ENCODE measurements at regions not wholly inside any gene's neighbourhood (a gene's known extent, or its start where the extent isn't known, plus 50 kb on each side); places are given as distances from the start of the nearest gene placed in this dataset.
A peak's percentile ranks its signal among the peaks of the same experiment; 100 is the strongest.

GRCh38 chr20:20856956-20857355, 144.5 kb upstream of the RALGAPA2 start:
- H4K20me1 ChIP-seq (ENCODE audit: insufficient read depth, low read depth, low read length): no peaks in the 10 kb centered on the region
- H3K27ac ChIP-seq (ENCODE audit: low read length): no peak overlapping the region
- no peaks in the 10 kb centered on the region for H3K9me3 ChIP-seq (ENCODE audit: low read length)
- no peaks in the 10 kb centered on the region for H3K27me3 ChIP-seq (ENCODE audit: low read length)
- no peak overlapping the region for H3K9ac ChIP-seq (ENCODE audit: low read length)
- H3K36me3 ChIP-seq (ENCODE audit: insufficient read depth, low read length): no peaks in the 10 kb centered on the region
- no peak overlapping the region for H3K4me2 ChIP-seq (ENCODE audit: low read depth, low read length, poor library complexity, severe bottlenecking)
- H3K79me2 ChIP-seq (ENCODE audit: low read length): no peaks in the 10 kb centered on the region
- no peak for DNase-seq
- H3K4me1 ChIP-seq (ENCODE audit: low read length): no peaks in the 10 kb centered on the region
- no peak overlapping the region for H2AFZ ChIP-seq (ENCODE audit: low read length)
- no peaks in the 10 kb centered on the region for H3K9me2 ChIP-seq (replicated peaks; ENCODE audit: insufficient read depth, low read length)
- H3K4me3 ChIP-seq (ENCODE audit: low read length): no peak overlapping the region

- no peaks in the 10 kb centered on the region for H3K27me3 ChIP-seq (ENCODE audit: low read length)
- H3K79me2 ChIP-seq (ENCODE audit: low read length): no peaks in the 10 kb centered on the region
- H3K9me3 ChIP-seq (ENCODE audit: low read length): no peaks in the 10 kb centered on the region
- H4K20me1 ChIP-seq (ENCODE audit: insufficient read depth, low read depth, low read length): no peaks in the 10 kb centered on the region
- H2AFZ ChIP-seq (ENCODE audit: low read length): no peak overlapping the region
- H3K4me2 ChIP-seq (ENCODE audit: low read depth, low read length, poor library complexity, severe bottlenecking): no peak overlapping the region
- no peak overlapping the region for H3K4me3 ChIP-seq (ENCODE audit: low read length)
- no peak for DNase-seq
- no peaks in the 10 kb centered on the region for H3K9me2 ChIP-seq (replicated peaks; ENCODE audit: insufficient read depth, low read length)
- no peak overlapping the region for H3K9ac ChIP-seq (ENCODE audit: low read length)
- H3K4me1 ChIP-seq (ENCODE audit: low read length): no peaks in the 10 kb centered on the region
- no peak overlapping the region for H3K27ac ChIP-seq (ENCODE audit: low read length)
- H3K36me3 ChIP-seq (ENCODE audit: insufficient read depth, low read length): no peaks in the 10 kb centered on the region
Measured at GRCh38 chr20:20856306-20856705, 143.9 kb upstream of the RALGAPA2 start.

GRCh38 chr20:20851385-20851784, 138.9 kb upstream of the RALGAPA2 start:
- no peaks in the 10 kb centered on the region for H3K36me3 ChIP-seq (ENCODE audit: insufficient read depth, low read length)
- H3K9ac ChIP-seq (ENCODE audit: low read length): no peak overlapping the region
- H4K20me1 ChIP-seq (ENCODE audit: insufficient read depth, low read depth, low read length): no peaks in the 10 kb centered on the region
- no peaks in the 10 kb centered on the region for H3K4me1 ChIP-seq (ENCODE audit: low read length)
- no peaks in the 10 kb centered on the region for H3K9me3 ChIP-seq (ENCODE audit: low read length)
- no peak overlapping the region for H3K4me2 ChIP-seq (ENCODE audit: low read depth, low read length, poor library complexity, severe bottlenecking)
- no peaks in the 10 kb centered on the region for H3K9me2 ChIP-seq (replicated peaks; ENCODE audit: insufficient read depth, low read length)
- no peak for DNase-seq
- no peaks in the 10 kb centered on the region for H3K27me3 ChIP-seq (ENCODE audit: low read length)
- H2AFZ ChIP-seq (ENCODE audit: low read length): no peak overlapping the region
- no peaks in the 10 kb centered on the region for H3K79me2 ChIP-seq (ENCODE audit: low read length)
- H3K4me3 ChIP-seq (ENCODE audit: low read length): no peak overlapping the region
- H3K27ac ChIP-seq (ENCODE audit: low read length): no peak overlapping the region

GRCh38 chr20:20850407-20850806, 138.0 kb upstream of the RALGAPA2 start:
- H3K9ac ChIP-seq (ENCODE audit: low read length): no peak overlapping the region
- no peaks in the 10 kb centered on the region for H3K9me2 ChIP-seq (replicated peaks; ENCODE audit: insufficient read depth, low read length)
- no peak overlapping the region for H3K4me2 ChIP-seq (ENCODE audit: low read depth, low read length, poor library complexity, severe bottlenecking)
- H3K4me1 ChIP-seq (ENCODE audit: low read length): no peaks in the 10 kb centered on the region
- H3K79me2 ChIP-seq (ENCODE audit: low read length): no peaks in the 10 kb centered on the region
- no peaks in the 10 kb centered on the region for H4K20me1 ChIP-seq (ENCODE audit: insufficient read depth, low read depth, low read length)
- no peaks in the 10 kb centered on the region for H3K9me3 ChIP-seq (ENCODE audit: low read length)
- no peak overlapping the region for H3K27ac ChIP-seq (ENCODE audit: low read length)
- DNase-seq: no peak
- no peaks in the 10 kb centered on the region for H3K36me3 ChIP-seq (ENCODE audit: insufficient read depth, low read length)
- no peak overlapping the region for H2AFZ ChIP-seq (ENCODE audit: low read length)
- no peaks in the 10 kb centered on the region for H3K27me3 ChIP-seq (ENCODE audit: low read length)
- no peak overlapping the region for H3K4me3 ChIP-seq (ENCODE audit: low read length)

GRCh38 chr20:20849161-20849560, 136.7 kb upstream of the RALGAPA2 start:
- Histone ChIP-seq H3K9me3 (ENCODE audit: low read length) (no peaks in the 10 kb centered on the region), H2AFZ (ENCODE audit: low read length) (no peak overlapping the region), H3K79me2 (ENCODE audit: low read length) (no peaks in the 10 kb centered on the region), H3K9me2 (replicated peaks; ENCODE audit: insufficient read depth, low read length) (no peaks in the 10 kb centered on the region), H3K4me2 (ENCODE audit: low read depth, low read length, poor library complexity, severe bottlenecking) (no peak overlapping the region), H3K4me3 (ENCODE audit: low read length) (no peak overlapping the region), H3K36me3 (ENCODE audit: insufficient read depth, low read length) (no peaks in the 10 kb centered on the region), H3K9ac (ENCODE audit: low read length) (no peak overlapping the region), H3K4me1 (ENCODE audit: low read length) (no peaks in the 10 kb centered on the region), H4K20me1 (ENCODE audit: insufficient read depth, low read depth, low read length) (no peaks in the 10 kb centered on the region), H3K27ac (ENCODE audit: low read length) (no peak overlapping the region), H3K27me3 (ENCODE audit: low read length) (no peaks in the 10 kb centered on the region)
- DNase-seq: no peak

GRCh38 chr20:20847814-20848213, 135.4 kb upstream of the RALGAPA2 start:
- no peak for DNase-seq
- Histone ChIP-seq H3K27me3 (ENCODE audit: low read length) (no peaks in the 10 kb centered on the region), H4K20me1 (ENCODE audit: insufficient read depth, low read depth, low read length) (no peaks in the 10 kb centered on the region), H3K4me2 (ENCODE audit: low read depth, low read length, poor library complexity, severe bottlenecking) (no peak overlapping the region), H3K9ac (ENCODE audit: low read length) (no peak overlapping the region), H3K4me1 (ENCODE audit: low read length) (no peaks in the 10 kb centered on the region), H3K27ac (ENCODE audit: low read length) (no peak overlapping the region), H3K79me2 (ENCODE audit: low read length) (no peaks in the 10 kb centered on the region), H3K4me3 (ENCODE audit: low read length) (no peak overlapping the region), H2AFZ (ENCODE audit: low read length) (no peak overlapping the region), H3K9me2 (replicated peaks; ENCODE audit: insufficient read depth, low read length) (no peaks in the 10 kb centered on the region), H3K36me3 (ENCODE audit: insufficient read depth, low read length) (no peaks in the 10 kb centered on the region), H3K9me3 (ENCODE audit: low read length) (no peaks in the 10 kb centered on the region)

- Histone ChIP-seq H2AFZ (ENCODE audit: low read length) (no peak overlapping the region), H3K9ac (ENCODE audit: low read length) (no peak overlapping the region), H3K36me3 (ENCODE audit: insufficient read depth, low read length) (no peaks in the 10 kb centered on the region), H3K4me1 (ENCODE audit: low read length) (no peaks in the 10 kb centered on the region), H3K9me2 (replicated peaks; ENCODE audit: insufficient read depth, low read length) (no peaks in the 10 kb centered on the region), H3K79me2 (ENCODE audit: low read length) (no peaks in the 10 kb centered on the region), H3K9me3 (ENCODE audit: low read length) (no peaks in the 10 kb centered on the region), H3K27me3 (ENCODE audit: low read length) (no peaks in the 10 kb centered on the region), H3K4me2 (ENCODE audit: low read depth, low read length, poor library complexity, severe bottlenecking) (no peak overlapping the region), H3K4me3 (ENCODE audit: low read length) (no peak overlapping the region), H4K20me1 (ENCODE audit: insufficient read depth, low read depth, low read length) (no peaks in the 10 kb centered on the region), H3K27ac (ENCODE audit: low read length) (no peak overlapping the region)
- DNase-seq: no peak
Measured at GRCh38 chr20:20843982-20844381, 131.5 kb upstream of the RALGAPA2 start.

GRCh38 chr20:20839771-20840170, 127.3 kb upstream of the RALGAPA2 start:
- H2AFZ ChIP-seq (ENCODE audit: low read length): no peak overlapping the region
- H3K9me3 ChIP-seq (ENCODE audit: low read length): no peaks in the 10 kb centered on the region
- no peak overlapping the region for H3K4me3 ChIP-seq (ENCODE audit: low read length)

GRCh38 chr20:20837574-20838021, 125.2 kb upstream of the RALGAPA2 start:
- DNase-seq: peak; percentile 80
- H4K20me1 ChIP-seq (ENCODE audit: insufficient read depth, low read depth, low read length): no peaks in the 10 kb centered on the region
- H3K36me3 ChIP-seq (ENCODE audit: insufficient read depth, low read length): no peaks in the 10 kb centered on the region
- H3K9me2 ChIP-seq (replicated peaks; ENCODE audit: insufficient read depth, low read length): no peaks in the 10 kb centered on the region
- H3K27me3 ChIP-seq (ENCODE audit: low read length): no peaks in the 10 kb centered on the region
- H3K9ac ChIP-seq (ENCODE audit: low read length): no peak overlapping the region
- H2AFZ ChIP-seq (ENCODE audit: low read length): no peak overlapping the region
- H3K4me1 ChIP-seq (ENCODE audit: low read length): no peaks in the 10 kb centered on the region
- no peaks in the 10 kb centered on the region for H3K9me3 ChIP-seq (ENCODE audit: low read length)
- no peaks in the 10 kb centered on the region for H3K79me2 ChIP-seq (ENCODE audit: low read length)
- no peak overlapping the region for H3K4me2 ChIP-seq (ENCODE audit: low read depth, low read length, poor library complexity, severe bottlenecking)
- H3K4me3 ChIP-seq (ENCODE audit: low read length): no peak overlapping the region
- no peak overlapping the region for H3K27ac ChIP-seq (ENCODE audit: low read length)

More at GRCh38 chr20:20839771-20840170, 127.3 kb upstream of the RALGAPA2 start:
- Histone ChIP-seq H3K36me3 (ENCODE audit: insufficient read depth, low read length) (no peaks in the 10 kb centered on the region), H3K4me2 (ENCODE audit: low read depth, low read length, poor library complexity, severe bottlenecking) (no peak overlapping the region), H4K20me1 (ENCODE audit: insufficient read depth, low read depth, low read length) (no peaks in the 10 kb centered on the region), H3K27me3 (ENCODE audit: low read length) (no peaks in the 10 kb centered on the region), H3K27ac (ENCODE audit: low read length) (no peak overlapping the region), H3K9ac (ENCODE audit: low read length) (no peak overlapping the region), H3K4me1 (ENCODE audit: low read length) (no peaks in the 10 kb centered on the region), H3K79me2 (ENCODE audit: low read length) (no peaks in the 10 kb centered on the region), H3K9me2 (replicated peaks; ENCODE audit: insufficient read depth, low read length) (no peaks in the 10 kb centered on the region)
- DNase-seq: peak; percentile 44

Measured in Karpas-422 (cell line).